ENCODE measurements at regions not wholly inside any gene's neighbourhood (a gene's known extent, or its start where the extent isn't known, plus 50 kb on each side); places are given as distances from the start of the nearest gene placed in this dataset.
"Not testable (repeated sequence)": the region's sequence is repeated elsewhere in the genome, so short reads cannot be mapped to it uniquely, and the experiment has no call there.

DNA sequence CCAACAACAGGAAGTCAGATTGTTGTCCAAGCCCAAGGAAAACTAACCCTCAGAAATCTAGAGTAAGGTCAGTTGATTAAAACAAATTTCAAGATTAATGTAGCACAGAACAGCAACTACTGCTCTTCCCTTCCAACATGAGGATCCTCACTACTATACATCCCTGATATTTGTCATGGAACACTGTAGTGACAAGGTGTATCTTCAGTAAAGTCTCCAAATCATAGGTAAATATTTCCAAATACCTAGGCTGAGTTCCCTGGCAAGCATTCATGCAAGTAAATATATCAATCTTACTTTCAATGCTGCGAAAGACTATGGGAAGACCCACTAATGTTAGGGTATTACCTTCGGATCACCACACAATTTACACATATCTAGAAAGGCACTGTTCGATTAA, 986.9 kb upstream of the ARRDC3 start:
- no peak for DNase-seq

DNA sequence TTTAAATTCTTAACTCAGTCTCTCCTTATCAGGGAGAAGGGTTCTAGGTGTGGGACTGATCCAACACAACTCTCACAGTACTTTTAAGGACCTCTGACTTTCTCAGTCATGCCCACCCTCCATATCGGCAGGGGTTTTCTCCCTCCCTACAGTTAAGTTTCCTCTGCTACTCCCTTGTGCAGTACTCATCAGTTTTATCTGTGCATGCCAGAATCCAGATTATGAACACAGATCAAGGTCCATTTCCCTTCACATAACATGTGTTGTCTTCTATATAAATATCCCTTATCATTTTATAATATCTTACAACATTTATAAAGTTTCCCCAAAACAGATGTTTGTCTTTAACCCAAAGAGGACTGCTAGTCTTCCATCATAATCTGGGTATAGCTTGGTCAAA, 986.5 kb upstream of the ARRDC3 start:
- no peak for DNase-seq

DNA sequence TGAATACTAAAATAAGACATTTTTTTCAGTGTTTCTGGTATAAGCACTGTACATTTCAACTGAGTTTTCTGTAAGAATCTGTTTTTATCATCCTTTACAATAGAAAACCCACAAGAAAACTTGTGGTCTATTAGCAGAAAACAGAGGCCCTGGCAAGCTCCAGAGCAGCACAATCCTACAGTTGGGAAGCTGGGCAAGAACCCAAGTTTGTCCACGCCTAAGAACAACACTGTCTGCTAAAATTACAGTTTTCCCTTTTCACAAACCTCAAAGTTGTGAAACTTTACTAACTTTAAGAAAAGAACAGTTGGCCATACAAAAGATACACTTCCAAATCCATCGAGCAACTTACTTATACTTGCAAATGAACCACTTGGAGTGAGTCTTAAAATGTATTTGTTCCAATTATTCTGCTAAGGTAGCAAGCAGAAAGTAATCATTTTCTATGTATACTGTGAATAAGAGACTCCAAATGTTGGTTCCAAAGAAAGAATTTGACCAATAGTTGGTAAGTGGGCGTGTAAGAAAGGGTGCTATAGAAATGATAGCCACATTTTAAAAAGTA, 982.0 kb upstream of the ARRDC3 start:
- no peak for DNase-seq

DNA sequence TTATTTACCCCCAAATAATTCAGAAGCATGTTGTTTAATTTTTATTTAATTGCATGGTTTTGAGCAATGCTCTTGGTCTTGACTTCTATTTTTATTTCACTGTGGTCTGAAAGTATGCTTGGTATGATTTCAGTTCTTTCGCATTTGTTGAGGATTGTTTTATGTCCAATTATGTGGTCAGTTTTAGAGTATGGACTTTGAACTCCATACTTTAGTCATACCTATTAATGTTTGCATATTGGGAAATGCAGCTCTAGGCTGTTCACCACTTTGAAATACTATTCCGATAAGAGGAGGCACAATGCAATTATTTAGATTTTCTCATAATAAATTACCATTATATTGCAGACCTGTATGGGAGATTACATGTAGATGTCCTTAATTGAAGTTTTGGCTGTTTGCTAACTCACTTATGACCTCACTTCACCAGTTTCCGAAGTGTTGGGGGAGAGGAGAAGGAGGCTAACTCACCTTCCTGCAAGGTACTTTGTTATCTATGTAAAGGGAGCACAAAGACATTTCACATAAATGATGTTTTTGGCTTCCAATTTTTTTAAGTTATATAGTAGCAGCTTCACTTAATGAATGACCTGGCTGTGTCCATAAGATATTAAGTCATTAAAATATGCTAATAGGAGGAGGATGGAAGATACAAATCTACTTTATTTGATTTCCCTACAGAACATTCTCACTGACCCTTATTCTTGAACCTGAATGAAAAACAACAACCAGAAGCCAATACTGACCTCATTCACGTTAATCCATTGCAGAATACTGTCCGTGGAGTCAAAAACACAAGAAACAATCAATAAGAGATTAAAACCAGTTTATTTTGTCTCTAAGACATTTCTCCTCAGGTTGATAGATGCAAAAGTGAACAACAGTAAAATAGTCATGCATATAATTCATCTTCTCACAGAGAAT, 970.3 kb upstream of the ARRDC3 start:
- DNase-seq: no peak

DNA sequence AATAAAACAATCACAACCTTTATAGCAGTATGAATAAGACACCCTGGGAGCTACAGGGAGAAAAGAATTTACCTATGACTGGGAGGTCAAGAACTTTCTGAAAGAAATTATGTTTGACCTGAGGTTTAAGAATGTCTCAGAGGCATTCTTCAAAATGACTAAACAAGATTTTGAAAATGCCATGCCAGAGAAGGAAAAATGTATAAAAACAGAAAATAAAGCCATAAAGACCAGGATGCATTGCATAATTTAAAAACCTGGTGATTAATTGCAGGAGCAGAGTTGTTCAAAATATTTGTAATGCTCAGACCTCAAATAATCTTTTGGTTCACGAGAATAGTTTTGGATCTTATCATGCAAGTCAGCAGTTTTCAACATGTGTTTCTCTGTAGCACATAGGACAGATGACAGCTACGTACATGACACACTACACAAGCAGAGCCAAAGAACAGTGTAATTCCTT, 954.7 kb upstream of the ARRDC3 start:
- DNase-seq: no peak

DNA sequence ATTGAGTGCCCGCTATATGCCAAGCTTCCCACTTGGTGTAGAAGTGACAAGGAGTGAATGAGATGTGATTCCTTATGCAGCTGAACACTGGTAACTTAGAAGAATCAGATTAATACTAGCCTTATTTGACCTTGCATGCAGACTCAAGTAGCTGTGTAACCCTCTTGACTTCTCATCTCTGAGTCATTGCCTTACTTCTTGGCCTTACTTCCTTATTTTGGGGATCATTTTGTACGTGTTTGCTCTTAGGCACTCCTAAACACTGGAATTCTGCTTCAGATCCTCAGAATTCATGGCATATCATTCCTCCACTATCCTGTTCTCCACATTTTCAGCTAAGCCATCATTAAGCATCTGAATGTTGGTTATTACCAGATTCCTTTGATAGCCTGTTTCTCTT, 948.9 kb upstream of the ARRDC3 start:
- no peak for DNase-seq

DNA sequence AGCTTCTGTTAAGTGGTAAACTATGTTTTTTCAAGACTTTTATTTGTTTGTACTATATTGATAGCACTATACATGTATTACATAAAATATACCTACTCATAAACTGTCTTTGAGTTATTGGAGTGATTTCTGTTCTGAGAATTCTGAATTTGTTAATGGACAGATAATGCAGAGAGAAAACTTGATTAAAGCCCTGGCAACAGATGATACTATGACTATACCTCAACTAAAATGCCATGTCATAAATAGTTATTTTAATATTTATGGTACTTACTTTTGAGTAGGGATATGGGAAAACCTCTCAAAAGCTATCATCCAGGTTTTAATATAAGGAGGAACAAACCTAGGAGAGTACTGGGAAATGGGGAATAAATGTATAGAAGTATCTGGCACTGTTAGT, 947.2 kb upstream of the ARRDC3 start:
- no peak for DNase-seq

DNA sequence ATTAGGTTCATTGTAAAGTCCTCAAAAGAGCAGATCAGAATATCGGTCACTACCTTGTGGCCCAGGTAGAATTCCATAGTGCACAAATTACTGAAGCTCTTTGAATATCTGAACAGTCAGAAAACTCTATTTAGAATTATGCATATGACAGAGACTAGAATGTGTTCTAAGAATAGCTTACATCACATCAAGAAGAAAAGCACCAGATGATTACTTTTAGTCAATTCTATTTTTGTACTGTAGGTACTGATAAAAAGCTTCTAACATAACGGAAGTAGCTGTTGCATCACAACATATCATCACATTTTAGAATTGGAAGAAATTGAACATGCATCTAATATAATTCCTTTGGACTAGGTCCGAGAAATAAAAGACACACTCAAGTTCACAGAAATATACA, 946.6 kb upstream of the ARRDC3 start:
- DNase-seq: no peak

DNA sequence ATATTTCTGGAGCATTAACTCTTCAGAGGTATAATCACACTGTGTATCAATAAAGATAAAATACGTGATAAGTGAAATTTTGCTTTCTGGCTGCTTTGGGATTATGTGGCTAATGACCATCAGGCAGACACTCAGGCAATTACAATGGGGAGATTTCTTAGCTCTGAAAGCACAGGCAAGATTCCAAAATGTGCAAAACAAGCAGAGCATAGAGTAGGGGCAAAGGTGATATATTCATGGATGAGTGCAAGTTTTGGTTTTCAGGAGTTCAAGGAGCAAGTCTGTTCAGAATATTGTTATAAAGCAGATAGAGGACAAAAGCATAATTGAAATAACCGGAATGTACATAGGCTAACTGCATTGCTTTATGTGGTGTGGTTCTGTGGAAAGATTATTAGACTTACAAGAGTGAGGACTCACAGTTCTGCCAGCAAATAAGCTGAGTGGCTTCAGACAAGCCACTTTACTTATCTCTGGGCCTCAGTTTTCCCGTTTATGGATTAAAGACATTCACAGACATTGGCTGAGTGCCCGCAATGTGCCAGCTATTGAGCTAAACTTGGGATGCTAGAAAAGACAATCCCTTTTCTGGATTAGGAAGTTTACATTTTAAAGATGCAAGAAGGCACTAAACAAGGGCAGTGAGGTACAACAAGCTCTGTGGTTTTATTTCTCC, 945.6 kb upstream of the ARRDC3 start:
- DNase-seq: no peak

DNA sequence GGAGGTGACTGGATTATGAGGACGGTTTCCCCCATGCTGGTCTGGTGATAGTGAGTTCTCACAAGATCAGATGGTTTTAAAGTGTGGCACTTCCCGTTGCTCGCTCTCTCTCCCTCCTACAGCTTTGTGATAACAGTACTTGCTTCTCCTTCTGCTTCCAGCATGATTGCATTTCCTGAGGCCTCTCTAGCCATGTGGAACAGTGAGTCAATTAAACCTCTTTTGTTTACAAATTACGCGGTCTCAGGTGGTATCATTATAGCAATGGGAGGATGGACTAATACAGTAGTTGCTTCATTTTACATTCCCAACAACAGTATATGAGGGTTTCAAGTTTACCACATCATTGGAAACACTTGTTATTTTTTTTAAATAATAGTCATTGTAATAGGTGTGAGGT, 937.3 kb upstream of the ARRDC3 start:
- DNase-seq: no peak

DNA sequence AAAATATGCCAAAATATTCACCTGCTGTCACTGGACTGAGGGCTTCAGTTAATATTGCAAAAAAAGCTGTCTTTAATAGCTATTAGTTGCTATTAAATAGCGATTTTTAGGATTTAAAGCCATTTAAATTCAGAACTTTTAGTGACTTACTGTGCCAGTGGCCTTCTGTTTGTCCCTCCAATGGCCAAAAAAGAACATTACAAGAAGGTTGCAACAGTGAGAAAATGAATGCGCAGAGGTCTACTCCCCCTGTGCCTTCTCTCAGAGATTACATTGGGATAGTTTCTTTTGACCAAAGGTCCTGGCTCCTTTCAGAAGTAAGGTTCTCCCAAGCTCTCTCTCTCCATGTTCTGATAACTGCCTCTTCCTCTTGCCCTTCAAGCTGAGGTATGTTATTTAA, 930.3 kb upstream of the ARRDC3 start:
- DNase-seq: no peak

DNA sequence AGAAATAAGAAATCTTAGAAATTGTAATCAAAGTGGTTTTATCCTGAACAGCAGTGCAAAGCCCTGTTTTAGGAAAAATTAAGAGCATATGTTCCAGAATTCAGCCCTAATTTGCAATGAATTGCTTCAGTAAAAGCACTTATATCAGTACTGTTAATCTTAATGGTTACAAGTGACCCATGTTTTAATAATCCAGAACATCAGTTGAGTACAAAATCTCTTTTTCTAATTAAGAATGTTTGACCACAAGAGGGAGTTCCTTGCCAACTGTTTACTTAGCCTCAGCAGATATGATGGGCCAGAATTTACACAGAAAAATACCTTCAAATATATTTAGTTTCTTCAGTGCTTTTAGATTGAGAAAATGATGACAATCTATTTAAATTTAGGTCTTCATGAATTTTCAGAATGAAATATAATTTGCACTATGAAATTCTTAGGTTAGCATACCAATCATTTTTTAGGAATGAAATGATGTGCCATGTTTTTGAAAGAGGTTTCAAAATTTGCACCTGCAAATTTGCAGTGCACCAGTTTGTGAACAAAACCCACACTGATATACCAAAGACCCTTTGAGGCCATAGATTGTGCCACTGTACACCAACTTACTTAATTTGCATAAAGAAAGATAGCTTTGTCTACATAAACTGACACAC, 926.3 kb upstream of the ARRDC3 start:
- DNase-seq: peak; percentile 13

DNA sequence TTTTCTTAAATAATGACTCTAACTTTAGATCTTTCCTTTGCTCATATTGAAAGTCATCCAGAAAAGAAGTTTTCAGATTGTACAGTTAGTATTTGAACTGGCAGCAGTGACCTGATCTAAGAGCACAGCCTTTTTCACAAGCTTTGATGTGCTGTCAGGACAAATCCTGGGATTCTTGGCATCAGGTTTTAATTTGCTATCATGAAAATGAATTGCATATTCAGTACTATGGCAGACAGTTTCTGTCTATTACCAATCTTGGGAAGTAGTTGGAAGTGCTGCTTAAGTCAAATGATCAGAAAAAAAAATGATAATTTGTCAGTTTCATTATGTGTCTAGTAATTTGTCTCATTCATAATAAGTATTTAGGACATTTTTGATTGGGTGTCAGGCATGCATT, 925.6 kb upstream of the ARRDC3 start:
- DNase-seq: no peak

DNA sequence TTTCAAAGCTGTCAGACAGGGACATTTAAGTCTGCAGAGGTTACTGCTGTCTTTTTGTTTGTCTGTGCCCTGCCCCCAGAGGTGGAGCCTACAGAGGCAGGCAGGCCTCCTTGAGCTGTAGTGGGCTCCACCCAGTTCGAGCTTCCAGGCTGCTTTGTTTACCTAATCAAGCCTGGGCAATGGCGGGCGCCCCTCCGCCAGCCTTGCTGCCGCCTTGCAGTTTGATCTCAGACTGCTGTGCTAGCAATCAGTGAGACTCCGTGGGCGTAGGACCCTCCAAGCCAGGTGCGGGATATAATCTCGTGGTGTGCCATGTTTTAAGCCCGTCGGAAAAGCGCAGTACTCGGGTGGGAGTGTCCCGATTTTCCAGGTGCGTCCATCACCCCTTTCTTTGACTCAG, 919.2 kb upstream of the ARRDC3 start:
- not testable (repeated sequence) for DNase-seq

DNA sequence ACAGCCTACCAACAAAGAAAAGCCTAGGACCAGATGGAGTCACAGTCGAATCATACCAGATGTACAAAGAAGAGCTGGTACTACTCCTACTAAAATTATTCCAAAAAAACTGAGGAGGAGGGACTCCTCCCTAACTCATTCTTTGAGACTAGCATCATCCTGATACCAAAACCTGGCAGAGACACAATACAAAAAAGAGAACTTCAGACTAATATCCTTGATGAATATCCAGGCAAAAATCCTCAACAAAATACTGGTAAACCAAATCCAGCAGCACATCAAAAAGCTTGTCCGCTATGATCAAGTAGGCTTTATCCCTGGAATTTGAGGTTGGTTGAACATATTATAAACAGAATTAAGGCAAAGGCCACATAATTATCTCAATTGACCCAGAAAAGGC, 900.4 kb upstream of the ARRDC3 start:
- DNase-seq: no peak

DNA sequence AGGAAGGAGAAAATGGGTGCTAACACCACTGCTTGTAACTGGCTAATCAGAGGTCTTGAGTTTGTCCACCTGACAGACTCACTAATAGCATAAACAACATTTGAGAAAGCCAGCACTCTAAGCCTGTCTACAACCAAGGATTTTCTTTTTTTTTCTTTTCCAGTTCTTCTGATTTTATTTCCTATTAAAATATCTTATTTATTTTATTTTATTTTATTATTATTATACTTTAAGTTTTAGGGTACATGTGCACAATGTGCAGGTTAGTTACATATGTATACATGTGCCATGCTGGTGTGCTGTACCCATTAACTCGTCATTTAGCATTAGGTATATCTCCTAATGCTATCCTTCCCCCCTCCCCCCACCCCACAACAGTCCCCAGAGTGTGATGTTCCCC, 888.6 kb upstream of the ARRDC3 start:
- DNase-seq: not testable (repeated sequence)

DNA sequence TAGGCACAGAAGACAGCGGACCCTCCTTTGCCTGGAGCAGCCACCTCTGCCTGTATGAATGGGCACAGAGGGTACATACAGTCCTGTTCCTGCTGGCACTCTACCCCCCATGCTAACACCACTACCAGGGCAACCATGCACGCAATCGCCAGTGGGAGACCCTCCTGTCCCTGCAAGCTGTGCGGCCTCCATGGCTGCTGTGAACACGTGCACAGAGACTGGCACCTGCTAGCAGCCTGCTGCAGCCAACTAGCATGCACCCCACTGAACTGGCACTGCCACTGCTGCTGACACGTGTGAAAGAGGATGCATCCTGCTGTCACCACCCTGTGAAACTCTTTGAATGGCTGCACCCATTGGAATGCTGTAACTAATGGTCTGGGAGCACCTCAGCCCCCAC, 885.2 kb upstream of the ARRDC3 start:
- DNase-seq: no peak

DNA sequence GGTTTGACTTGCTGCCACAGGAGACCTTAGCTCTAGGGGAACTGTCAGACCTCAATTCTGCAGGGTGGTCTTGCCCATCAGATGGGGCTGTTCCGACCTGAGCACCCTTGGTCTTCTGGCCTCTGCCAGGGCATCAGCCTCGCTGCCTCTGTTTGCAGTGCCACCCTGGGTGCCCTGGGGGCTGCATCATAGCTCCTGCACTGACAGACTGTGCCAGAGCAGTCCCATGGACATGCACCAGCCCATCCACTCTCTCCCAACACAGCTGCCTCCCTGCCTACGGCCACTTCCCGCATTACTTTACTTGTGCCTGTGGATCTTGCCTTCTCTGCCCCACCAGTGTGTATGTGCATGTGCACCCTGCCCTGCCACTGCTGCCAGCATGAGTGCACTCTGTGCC, 884.7 kb upstream of the ARRDC3 start:
- no peak for DNase-seq

DNA sequence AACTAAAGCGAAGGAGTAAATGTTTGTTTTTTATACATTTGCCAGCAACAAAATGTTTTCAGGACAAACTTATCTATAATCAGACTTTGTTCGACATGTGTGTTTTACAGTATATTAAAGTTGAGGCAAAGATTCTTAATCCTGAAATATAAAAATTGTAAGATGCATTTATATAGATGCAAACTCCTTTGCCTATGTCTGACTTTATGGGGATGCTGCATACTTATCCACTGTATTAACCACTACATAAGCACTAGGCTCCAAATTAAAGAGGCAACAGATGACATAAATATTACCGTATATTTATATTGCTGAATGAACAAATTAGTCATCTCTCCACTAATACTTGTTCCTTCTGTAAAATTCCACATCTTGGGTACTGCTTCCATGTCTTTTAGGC, 882.7 kb upstream of the ARRDC3 start:
- no peak for DNase-seq

DNA sequence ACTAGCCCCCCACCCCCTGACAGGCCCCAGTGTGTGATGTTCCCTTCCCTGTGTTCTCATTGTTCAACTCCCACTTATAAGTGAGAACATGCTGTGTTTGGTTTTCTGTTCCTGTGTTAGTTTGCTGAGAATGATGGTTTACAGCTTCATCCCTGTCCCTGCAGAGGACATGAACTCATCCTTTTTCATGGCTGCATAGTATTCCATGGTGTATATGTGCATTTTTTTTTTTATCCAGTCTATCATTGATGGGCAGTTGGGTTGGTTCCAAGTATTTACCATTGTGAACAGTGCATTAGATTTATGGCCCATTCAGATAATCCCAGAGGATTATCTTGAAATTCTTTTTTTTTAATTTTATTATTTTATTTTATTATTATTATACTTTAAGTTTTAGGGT, 872.5 kb upstream of the ARRDC3 start:
- DNase-seq: not testable (repeated sequence)

DNA sequence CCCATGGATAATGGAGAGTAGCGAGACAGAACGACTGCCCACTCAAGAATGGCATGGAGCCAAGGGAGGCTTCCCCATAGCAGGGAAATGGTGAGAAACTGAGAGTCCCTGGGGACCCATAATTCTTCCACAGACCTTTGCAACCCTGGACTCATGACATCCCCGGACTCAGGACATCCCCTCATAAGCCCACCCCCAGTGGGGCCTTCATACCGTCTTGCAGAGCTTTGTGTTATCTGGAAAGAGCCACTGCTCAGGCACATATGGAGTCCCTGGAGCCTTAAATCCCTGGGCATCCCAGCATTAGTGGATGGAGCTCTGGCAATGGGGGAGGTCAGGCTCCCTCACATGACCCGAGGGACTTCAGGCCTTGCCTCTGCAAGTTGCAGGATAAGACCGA, 865.4 kb upstream of the ARRDC3 start:
- no peak for DNase-seq

DNA sequence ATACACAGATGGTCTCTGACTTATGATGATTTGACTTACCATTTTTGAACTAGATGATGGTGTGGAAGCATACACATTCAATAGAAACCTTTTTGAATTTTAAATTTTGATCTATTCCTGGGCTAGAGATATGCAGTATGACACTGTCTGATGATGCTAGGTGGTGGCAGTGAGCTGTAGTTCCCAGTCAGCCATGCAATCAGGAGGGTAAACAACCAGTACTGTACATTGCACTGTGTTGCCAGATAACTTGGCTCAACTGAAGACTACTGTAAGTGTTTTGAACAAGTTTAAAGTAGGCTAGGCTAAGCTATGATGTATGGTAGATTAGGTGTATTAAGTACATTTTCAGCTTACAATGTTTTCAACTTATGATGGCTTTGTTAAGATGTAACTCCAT, 859.1 kb upstream of the ARRDC3 start:
- DNase-seq: no peak

DNA sequence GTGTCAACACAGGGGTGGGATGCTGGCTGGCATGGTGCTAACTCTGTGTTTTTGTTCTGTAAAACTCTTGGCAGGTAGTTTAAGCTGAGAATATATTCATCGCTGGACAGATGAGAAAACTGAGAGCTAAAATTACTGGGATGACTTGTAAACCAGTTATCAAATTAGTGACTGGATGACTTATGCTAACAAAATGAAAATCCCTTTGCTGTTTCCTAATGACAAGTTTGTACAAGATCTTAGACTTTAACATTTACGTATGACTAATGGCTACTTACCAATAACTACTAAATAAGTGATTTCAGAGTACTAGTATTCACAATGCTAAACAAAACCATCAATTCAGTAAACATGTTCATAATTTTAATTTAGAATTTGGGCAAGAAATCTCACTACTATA, 854.8 kb upstream of the ARRDC3 start:
- no peak for DNase-seq

DNA sequence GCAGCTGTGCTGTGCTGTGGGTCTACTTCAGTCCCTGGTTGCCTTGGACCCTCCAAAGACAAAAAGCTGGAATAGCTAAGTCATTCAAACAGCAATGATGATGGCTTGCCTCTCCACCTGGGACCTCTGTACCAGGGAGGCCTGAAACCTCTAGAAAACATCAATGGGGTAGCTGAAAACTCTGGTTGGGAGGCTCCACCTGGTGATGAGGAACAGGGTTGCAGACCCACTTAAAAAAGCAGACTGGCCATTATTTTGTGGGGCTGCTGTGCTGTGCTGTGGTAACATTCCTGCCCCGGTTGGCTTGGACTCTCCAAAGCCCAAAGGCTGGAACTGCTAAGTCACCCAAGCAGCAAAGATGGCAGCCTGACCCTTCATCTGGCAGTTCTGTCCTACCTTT, 839.3 kb upstream of the ARRDC3 start:
- no peak for DNase-seq

Measured in NCI-H524 treated with DMSO at 0.1 percent for 48 hours (cell line).